HL-60 (cell line): ENCODE measurements at regions not wholly inside any gene's neighbourhood (a gene's known extent, or its start where the extent isn't known, plus 50 kb on each side); places are given as distances from the start of the nearest gene placed in this dataset.

Source experiments
- GABPA ChIP-seq: IDR thresholded peaks from 2 replicates; pipeline ENCODE4 v1.6.1; 2012; ENCODE audit warnings: low read depth
- POLR2AphosphoS5 ChIP-seq: IDR thresholded peaks from 2 replicates; pipeline ENCODE4 v1.6.1; 2012; ENCODE audit warnings: low read depth
- REST ChIP-seq: IDR thresholded peaks from 2 replicates; pipeline ENCODE4 v1.6.1; 2012; ENCODE audit warnings: low read depth; ENCODE audit not compliant: insufficient replicate concordance
- TF ChIP-seq, protein P1 (sequence below): IDR thresholded peaks from one replicate; pipeline ENCODE4 v1.5.1; 2011; ENCODE audit warnings: low read length, control low read depth, inconsistent platforms; ENCODE audit not compliant: insufficient read depth

- TF ChIP-seq, protein P1, sequence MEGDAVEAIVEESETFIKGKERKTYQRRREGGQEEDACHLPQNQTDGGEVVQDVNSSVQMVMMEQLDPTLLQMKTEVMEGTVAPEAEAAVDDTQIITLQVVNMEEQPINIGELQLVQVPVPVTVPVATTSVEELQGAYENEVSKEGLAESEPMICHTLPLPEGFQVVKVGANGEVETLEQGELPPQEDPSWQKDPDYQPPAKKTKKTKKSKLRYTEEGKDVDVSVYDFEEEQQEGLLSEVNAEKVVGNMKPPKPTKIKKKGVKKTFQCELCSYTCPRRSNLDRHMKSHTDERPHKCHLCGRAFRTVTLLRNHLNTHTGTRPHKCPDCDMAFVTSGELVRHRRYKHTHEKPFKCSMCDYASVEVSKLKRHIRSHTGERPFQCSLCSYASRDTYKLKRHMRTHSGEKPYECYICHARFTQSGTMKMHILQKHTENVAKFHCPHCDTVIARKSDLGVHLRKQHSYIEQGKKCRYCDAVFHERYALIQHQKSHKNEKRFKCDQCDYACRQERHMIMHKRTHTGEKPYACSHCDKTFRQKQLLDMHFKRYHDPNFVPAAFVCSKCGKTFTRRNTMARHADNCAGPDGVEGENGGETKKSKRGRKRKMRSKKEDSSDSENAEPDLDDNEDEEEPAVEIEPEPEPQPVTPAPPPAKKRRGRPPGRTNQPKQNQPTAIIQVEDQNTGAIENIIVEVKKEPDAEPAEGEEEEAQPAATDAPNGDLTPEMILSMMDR = no peak
- TF ChIP-seq GABPA (no peak), POLR2AphosphoS5 (no peak), REST (no peak)
Observed at GRCh38 chr16:87065446-87066132, 251.6 kb downstream of the C16orf95 start.
